ENCODE measurements at regions not wholly inside any gene's neighbourhood (a gene's known extent, or its start where the extent isn't known, plus 50 kb on each side); places are given as distances from the start of the nearest gene placed in this dataset.

GRCh38 chr14:30786701-30787100, 87.7 kb upstream of the COCH start:
- H3K4me1 ChIP-seq (ENCODE audit: insufficient read depth, low read length, poor library complexity, severe bottlenecking), result no peaks in the 10 kb centered on the region
- no peak for TF ChIP-seq CTCF (conservative IDR thresholded peaks at IDR 0.05; ENCODE audit: low read length)
- BruUV-seq (replicated peaks), result no TSS peak
- H3K9me2 ChIP-seq (ENCODE audit: insufficient read depth, low read length), result no peaks in the 10 kb centered on the region
- H3K27ac ChIP-seq (ENCODE audit: low read depth, low read length, poor library complexity, severe bottlenecking), result no peak overlapping the region
- H3K79me2 ChIP-seq (ENCODE audit: insufficient read depth, low read depth, low read length), result no peaks in the 10 kb centered on the region
- no peak overlapping the region for H3K4me3 ChIP-seq (ENCODE audit: low read depth, low read length, poor library complexity, severe bottlenecking)
- no peak for DNase-seq (ENCODE audit: low spot score)
- ChIA-PET CTCF (ENCODE audit: unreplicated experiment) (no interaction called here), POLR2A (interaction anchor here (0.7 kb wide), 1 partner anchor 59 kb away, joined by 4 read pairs; no protein-coding TSS in a partner anchor)
- intact Hi-C loops (cut with micrococcal nuclease; ENCODE audit: unreplicated experiment), result no loop called here
- H3K9me3 ChIP-seq (ENCODE audit: low read length), result no peaks in the 10 kb centered on the region
- no peaks in the 10 kb centered on the region for H4K20me1 ChIP-seq (ENCODE audit: insufficient read depth, low read length)
- no peak overlapping the region for H2AFZ ChIP-seq (ENCODE audit: low read length)
- H3K4me2 ChIP-seq (ENCODE audit: low read length), result no peak overlapping the region
- H3K36me3 ChIP-seq (ENCODE audit: insufficient read depth, low read length), result no peaks in the 10 kb centered on the region

- H3K27ac ChIP-seq (ENCODE audit: low read depth, low read length, poor library complexity, severe bottlenecking), result no peak overlapping the region
- no TSS peak for BruUV-seq (replicated peaks)
- no peak for TF ChIP-seq EZH2phosphoT487 (IDR thresholded peaks at IDR 0.05; ENCODE audit: borderline replicate concordance, low read depth, low read length)
- TF ChIP-seq CTCF (conservative IDR thresholded peaks at IDR 0.05; ENCODE audit: low read length), result no peak
- H3K4me1 ChIP-seq (ENCODE audit: insufficient read depth, low read length, poor library complexity, severe bottlenecking), result no peaks in the 10 kb centered on the region
- POLR2A ChIA-PET, result no interaction called here
- no peaks in the 10 kb centered on the region for H3K79me2 ChIP-seq (ENCODE audit: insufficient read depth, low read depth, low read length)
- H2AFZ ChIP-seq (ENCODE audit: low read length), result no peak overlapping the region
- no peaks in the 10 kb centered on the region for H4K20me1 ChIP-seq (ENCODE audit: insufficient read depth, low read length)
- no peak overlapping the region for H3K4me3 ChIP-seq (ENCODE audit: low read depth, low read length, poor library complexity, severe bottlenecking)
- H3K36me3 ChIP-seq (ENCODE audit: insufficient read depth, low read length), result no peaks in the 10 kb centered on the region
- CTCF ChIA-PET (ENCODE audit: unreplicated experiment), result no interaction called here
- intact Hi-C loops (cut with micrococcal nuclease; ENCODE audit: unreplicated experiment), result no loop called here
- H3K4me2 ChIP-seq (ENCODE audit: low read length), result no peak overlapping the region
- H3K9me3 ChIP-seq (ENCODE audit: low read length), result no peaks in the 10 kb centered on the region
- DNase-seq (ENCODE audit: low spot score), result no peak
- H3K9me2 ChIP-seq (ENCODE audit: insufficient read depth, low read length), result no peaks in the 10 kb centered on the region
Observed at GRCh38 chr14:30790827-30791226, 83.5 kb upstream of the COCH start.

DNA sequence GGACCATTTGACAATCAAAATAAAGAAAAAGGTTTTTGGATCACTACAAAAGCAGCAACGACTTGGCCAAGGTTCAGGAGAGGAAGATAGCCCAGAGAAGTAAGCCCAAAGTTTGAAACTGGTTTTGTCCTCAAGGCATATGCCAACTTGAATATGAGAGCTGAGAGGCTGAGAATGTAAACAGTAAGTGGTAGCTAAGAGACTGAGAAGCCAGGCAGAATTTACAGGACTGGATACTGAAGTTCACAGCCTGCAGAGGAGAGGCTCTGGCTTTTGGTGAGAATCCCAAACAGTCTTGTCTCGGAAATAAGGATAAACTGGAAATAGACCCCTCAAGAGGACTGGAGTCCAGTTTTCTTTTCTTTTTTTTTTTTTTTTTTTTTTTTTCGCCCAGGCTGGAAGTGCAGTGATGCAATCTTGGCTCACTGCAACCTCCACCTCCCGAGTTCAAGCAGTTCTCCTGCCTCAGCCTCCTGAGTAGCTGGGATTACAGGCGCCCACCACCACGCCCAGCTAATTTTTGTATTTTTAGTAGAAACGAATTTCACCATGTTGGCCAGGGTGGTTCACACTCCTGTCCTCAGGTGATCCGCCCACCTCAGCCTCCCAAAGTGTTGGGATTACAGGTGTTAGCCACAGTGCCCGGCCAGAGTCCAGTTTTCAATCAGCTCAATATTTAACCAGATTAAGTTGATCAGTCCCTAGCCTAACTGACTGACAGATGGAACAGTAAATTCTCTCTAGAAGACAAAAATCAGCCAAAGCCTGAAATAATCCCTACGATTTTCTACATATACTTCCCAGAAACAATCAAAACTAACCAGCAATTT, 82.6 kb upstream of the COCH start:
- intact Hi-C loops (cut with micrococcal nuclease; ENCODE audit: unreplicated experiment), result no loop called here
- no peaks in the 10 kb centered on the region for H3K9me2 ChIP-seq (ENCODE audit: insufficient read depth, low read length)
- CTCF ChIA-PET (ENCODE audit: unreplicated experiment), result no interaction called here
- POLR2A ChIA-PET, result interaction anchor here (0.6 kb wide), 1 partner anchor 195 kb away, joined by 4 read pairs; no protein-coding TSS in a partner anchor
- H3K27ac ChIP-seq (ENCODE audit: low read depth, low read length, poor library complexity, severe bottlenecking), result no peak overlapping the region
- no peak for DNase-seq (ENCODE audit: low spot score)
- BruUV-seq (replicated peaks), result no TSS peak
- H3K9me3 ChIP-seq (ENCODE audit: low read length), result no peaks in the 10 kb centered on the region
- H3K4me2 ChIP-seq (ENCODE audit: low read length), result no peak overlapping the region
- no peak for TF ChIP-seq CTCF (conservative IDR thresholded peaks at IDR 0.05; ENCODE audit: low read length)
- TF ChIP-seq EZH2phosphoT487 (IDR thresholded peaks at IDR 0.05; ENCODE audit: borderline replicate concordance, low read depth, low read length), result no peak
- no peaks in the 10 kb centered on the region for H3K36me3 ChIP-seq (ENCODE audit: insufficient read depth, low read length)
- H3K79me2 ChIP-seq (ENCODE audit: insufficient read depth, low read depth, low read length), result no peaks in the 10 kb centered on the region
- no peak overlapping the region for H2AFZ ChIP-seq (ENCODE audit: low read length)
- H3K4me3 ChIP-seq (ENCODE audit: low read depth, low read length, poor library complexity, severe bottlenecking), result no peak overlapping the region
- no peaks in the 10 kb centered on the region for H3K4me1 ChIP-seq (ENCODE audit: insufficient read depth, low read length, poor library complexity, severe bottlenecking)
- no peaks in the 10 kb centered on the region for H4K20me1 ChIP-seq (ENCODE audit: insufficient read depth, low read length)

All from OCI-LY7 (cell line).